ENCODE measurements at regions not wholly inside any gene's neighbourhood (a gene's known extent, or its start where the extent isn't known, plus 50 kb on each side); places are given as distances from the start of the nearest gene placed in this dataset.

GRCh38 chr4:81715757-81716156, 244.1 kb upstream of the RASGEF1B start:
- TF ChIP-seq CTCF (IDR thresholded peaks at IDR 0.05) (no peak), ZFX (IDR thresholded peaks at IDR 0.05; ENCODE audit: borderline replicate concordance) (no peak)

Measured in 22Rv1 (cell line).